Esophagus muscularis mucosa (tissue), 3 donors: ENCODE measurements at regions not wholly inside any gene's neighbourhood (a gene's known extent, or its start where the extent isn't known, plus 50 kb on each side); places are given as distances from the start of the nearest gene placed in this dataset.

Source experiments
- POLR2A ChIP-seq: fragments of 450-650 bp; IDR thresholded peaks from one replicate; pipeline ENCODE4 v1.6.1; 2017; ENCODE audit warnings: antibody characterized with exemption, moderate library complexity, mild to moderate bottlenecking, low read depth
- TF ChIP-seq, protein P1 (sequence below), 3 experiments: fragments of 200-600 bp in 2 of 3; fragments of 450-650 bp in 1 of 3; sonication (generic) in 2 of 3; IDR thresholded peaks; one replicate each; pipeline ENCODE4 v1.5.1; 2017 to 2019; ENCODE audit warnings: antibody characterized with exemption in 3 of 3, mild to moderate bottlenecking in 2 of 3, moderate library complexity in 1 of 3

DNA sequence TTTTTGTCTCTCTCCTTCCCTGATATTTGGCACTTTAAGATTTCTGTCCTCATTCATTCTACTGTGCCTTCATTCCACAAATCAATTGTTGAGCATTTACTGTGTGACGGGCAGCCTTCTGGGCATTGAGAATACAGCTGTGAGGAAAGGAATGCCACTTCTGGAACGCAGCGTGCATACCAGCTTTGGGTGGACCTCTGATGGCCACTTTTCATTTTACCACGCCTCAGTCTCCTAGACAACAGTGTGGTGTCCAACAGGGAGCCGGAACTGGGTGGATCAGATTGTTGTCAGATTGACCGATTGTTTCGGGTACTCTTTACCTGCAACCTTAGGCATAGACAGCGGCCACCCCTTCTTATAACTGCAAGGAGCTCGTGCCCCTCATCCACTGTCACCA lies 222.7 kb upstream of the DPP6 start:
- TF ChIP-seq, protein P1, sequence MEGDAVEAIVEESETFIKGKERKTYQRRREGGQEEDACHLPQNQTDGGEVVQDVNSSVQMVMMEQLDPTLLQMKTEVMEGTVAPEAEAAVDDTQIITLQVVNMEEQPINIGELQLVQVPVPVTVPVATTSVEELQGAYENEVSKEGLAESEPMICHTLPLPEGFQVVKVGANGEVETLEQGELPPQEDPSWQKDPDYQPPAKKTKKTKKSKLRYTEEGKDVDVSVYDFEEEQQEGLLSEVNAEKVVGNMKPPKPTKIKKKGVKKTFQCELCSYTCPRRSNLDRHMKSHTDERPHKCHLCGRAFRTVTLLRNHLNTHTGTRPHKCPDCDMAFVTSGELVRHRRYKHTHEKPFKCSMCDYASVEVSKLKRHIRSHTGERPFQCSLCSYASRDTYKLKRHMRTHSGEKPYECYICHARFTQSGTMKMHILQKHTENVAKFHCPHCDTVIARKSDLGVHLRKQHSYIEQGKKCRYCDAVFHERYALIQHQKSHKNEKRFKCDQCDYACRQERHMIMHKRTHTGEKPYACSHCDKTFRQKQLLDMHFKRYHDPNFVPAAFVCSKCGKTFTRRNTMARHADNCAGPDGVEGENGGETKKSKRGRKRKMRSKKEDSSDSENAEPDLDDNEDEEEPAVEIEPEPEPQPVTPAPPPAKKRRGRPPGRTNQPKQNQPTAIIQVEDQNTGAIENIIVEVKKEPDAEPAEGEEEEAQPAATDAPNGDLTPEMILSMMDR (IDR thresholded peaks at IDR 0.05) = no peak
- no peak for TF ChIP-seq POLR2A
